Stimulated activated CD8-positive, alpha-beta memory T cell treated with anti-CD3 and anti-CD28 coated beads, Interleukin-2, amount 100 ng/mL, for 1 hour (primary cell): ENCODE measurements at regions not wholly inside any gene's neighbourhood (a gene's known extent, or its start where the extent isn't known, plus 50 kb on each side); places are given as distances from the start of the nearest gene placed in this dataset.

Source experiments
- DNase-seq, 2 donors: peaks; one replicate each; pipeline ENCODE4 v3.0.0-alpha.2; 2020; ENCODE audit warnings: low read depth in 2 of 2

DNA sequence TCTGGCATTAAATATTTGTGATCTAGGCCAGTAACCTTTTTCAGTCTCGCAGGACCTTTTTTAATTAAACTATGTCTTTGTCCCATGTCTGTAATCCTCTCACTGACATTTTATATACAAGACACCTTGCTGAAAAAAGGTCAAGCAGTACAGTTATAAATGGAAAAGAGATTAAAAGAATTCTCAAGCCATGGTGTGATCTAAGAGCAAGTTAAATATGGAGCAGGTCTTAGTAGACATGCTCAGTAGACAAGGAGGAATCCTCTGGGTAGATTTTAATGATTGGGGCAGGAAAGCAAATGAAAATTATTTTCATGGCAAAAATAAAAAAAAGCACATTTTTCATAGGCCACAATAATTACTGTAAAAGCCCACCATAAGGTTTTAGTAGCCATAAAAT lies 203.5 kb downstream of the PPP1R3A start:
- no peak for DNase-seq

DNA sequence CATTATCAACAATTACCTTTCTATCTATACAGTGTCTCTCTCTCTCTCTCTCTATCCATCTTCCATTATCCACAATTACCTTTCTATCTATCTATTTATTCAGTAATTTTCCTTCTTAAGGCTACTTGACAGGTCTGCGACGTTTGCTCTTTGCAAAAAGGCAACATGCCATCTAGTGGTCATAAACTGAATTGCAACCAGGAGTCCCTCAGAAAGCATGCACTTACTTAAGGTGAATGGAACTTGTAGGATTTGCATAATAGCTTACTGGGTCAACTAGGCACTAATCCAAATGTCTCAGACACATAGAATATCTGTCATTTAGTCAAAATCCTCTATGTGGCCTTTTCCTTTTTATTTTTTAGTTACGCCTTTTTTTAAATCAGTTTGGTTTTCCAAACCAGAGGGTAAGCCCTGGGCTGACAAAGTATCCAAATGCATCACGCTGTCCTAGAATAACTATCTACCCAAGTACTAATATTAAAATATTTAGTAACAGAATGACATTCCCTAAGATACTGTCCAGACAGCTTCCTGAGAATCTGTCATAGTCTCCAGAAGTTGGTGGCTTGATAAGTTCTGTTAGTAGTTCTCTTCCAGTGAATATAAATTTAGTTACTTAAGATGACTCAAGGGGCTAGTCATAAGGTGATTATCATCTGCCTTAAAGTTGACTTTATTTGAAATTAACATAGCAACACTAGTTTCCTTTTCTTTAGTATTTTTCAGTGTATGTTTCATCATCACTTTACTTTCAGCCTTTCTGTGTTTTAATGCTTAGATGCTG lies 208.3 kb downstream of the PPP1R3A start:
- DNase-seq = peak in 1 of 2 donors; percentile 4

DNA sequence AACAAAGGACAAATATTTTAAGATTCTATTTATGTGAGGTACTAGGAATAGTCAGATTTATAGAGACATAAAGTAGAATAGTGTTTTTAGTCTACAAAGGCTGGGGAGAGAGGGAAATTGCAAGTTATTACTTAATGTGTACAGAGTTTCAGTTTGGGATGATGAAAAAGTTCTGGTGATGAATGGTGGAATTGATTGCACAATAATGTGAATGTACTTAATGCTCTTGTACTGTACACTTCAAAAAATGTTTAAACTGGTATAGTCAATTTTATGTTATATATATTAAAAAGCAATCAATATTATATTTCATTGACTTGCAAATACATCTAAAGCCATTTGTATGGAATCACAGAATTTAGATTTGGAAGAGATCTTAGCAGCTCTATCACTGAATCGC lies 213.4 kb downstream of the PPP1R3A start:
- no peak for DNase-seq

DNA sequence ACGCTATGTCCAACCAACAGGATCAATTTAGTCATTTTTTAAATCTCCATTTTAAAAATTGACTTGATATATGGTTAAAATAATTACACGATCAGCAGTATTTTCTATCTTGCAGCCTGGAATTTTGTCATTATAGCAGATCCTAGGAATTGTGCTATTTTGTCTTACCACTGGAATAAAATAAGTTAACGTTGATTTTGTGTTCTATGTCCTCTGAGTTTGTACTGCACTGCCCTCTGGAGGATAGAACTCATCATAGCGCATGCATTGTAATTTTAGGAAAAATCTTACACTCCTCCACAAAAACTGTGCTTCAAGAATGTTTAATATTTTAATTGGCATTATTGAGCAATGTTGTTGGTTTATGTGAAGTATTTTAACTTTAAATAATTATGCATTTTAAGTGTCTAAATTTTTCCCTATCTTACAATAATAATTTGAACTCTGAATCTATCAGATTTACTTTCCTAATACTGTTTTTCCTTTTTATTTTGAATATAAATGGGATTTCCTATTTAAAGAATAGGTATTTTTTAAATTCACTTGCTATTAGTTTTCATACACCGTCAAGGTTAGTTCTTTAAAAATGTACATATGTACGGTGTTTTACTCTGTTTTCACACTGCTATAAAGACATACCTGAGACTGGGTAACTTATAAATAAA lies 220.1 kb downstream of the PPP1R3A start:
- no peak for DNase-seq

DNA sequence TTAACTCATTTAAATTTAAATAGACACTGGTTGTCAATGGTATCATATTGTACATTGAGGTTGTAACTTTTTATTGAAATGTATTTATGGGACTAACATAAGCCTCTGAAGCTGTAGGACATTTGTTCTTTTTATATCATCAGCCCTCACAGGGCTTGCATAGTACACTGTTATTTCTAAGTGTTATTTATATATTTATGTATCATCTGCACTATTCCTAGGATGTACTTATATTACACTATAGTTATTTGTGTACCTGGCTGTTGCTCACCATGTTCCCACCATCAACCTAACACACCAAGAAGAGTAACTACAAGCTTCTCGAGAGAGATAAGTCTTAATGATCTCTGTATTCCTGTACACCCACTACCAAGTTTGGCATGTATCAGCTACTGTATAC lies 224.7 kb downstream of the PPP1R3A start:
- DNase-seq = no peak

DNA sequence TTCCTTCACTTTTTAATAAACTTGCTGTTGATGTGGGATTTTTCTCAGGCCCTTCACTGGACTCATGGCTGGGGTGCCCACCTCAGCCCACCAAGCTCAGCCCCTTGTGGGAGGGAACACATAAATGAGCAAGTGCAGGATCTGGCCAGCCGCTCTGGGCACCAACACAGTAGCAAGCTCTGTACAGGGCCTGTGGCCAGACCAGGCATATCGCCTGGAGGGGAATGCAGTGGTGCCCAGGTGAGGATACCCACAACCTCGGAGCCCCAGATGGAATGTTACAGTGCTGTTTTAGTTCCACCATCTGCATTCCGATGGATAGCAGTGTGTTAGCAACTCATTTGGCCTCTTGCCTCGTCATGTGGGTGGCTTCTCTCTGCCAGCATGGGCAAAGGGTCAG lies 234.6 kb downstream of the PPP1R3A start:
- DNase-seq = no peak

- DNase-seq = no peak
Observed at GRCh38 chr7:113677811-113678210, 241.0 kb downstream of the PPP1R3A start.

DNA sequence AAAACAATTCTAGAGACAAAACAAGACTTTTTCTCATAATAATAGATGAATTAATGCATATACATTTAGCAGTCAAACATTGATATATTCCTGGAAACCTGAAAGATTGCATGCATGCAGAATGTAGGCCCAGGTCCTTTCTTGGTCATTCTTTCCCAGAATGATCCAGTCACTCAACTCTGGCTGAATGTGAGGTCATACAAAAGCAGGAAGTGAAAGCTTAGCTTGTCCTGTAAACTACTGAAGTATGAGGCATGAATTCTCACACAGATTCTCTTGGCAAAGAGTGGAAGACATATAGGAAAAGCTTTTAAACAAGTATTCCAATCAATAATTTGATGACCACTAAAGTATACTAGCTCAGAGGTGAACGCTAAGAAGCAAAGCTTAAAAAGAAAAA lies 253.9 kb downstream of the PPP1R3A start:
- no peak for DNase-seq

GRCh38 chr7:113659416-113659815 lies 259.4 kb downstream of the PPP1R3A start:
- DNase-seq = no peak

DNA sequence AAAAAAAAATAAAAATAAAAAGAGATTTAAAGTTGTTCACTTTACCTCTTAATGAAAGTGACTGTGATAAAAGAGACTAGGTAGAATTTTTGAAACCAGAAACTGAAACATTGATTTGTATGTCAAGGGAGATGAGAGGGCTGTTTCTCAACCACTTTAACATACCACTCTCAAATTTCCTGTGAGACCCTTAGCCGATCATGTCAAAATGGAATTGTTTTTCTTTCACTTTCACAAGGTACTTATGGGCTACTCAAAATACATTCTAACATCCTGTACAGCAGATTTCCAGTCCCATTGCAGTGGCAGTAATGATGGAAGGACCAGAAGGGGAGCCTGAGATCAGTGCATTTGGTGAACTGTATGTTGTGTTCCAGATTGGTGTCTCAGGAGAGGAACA lies 261.2 kb downstream of the PPP1R3A start:
- DNase-seq = no peak

DNA sequence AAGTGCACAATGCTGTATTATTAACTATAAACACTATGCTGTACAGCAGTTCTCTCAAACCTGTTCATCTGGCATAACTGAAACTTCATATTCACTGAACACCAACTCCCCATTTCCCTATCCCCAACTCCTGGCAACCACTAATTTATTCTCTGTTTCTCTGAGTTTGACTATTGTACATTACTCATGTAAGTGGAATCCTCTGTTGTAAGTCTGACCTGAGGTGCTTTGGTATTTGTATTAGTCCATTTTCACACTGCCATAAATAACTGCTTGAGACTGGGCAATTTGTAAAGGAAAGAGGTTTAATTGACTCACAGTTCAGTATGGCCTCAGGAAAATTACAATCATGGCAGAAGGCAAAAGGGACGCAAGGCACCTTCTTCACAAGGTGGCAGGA lies 266.3 kb downstream of the PPP1R3A start:
- DNase-seq = no peak

DNA sequence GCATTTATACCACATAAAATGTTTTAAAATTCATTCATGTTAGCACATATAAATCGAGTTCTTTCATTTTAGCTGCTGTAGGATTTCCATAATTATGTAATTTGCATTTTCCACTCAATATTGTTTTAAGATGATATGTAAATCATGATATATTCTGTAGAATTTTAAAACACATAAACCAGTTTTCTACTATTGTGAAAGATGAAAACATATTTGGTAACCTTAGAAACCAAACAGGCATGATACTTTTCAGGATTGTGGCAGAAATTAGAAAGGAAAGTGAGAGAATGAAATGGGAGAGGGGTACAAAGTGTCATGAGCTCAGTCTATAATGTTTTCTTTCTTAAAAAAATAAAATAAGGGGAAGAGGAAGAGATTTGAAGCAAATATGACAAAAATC lies 269.3 kb downstream of the PPP1R3A start:
- no peak for DNase-seq

GRCh38 chr7:113639221-113639620 lies 279.6 kb downstream of the PPP1R3A start:
- no peak for DNase-seq

DNA sequence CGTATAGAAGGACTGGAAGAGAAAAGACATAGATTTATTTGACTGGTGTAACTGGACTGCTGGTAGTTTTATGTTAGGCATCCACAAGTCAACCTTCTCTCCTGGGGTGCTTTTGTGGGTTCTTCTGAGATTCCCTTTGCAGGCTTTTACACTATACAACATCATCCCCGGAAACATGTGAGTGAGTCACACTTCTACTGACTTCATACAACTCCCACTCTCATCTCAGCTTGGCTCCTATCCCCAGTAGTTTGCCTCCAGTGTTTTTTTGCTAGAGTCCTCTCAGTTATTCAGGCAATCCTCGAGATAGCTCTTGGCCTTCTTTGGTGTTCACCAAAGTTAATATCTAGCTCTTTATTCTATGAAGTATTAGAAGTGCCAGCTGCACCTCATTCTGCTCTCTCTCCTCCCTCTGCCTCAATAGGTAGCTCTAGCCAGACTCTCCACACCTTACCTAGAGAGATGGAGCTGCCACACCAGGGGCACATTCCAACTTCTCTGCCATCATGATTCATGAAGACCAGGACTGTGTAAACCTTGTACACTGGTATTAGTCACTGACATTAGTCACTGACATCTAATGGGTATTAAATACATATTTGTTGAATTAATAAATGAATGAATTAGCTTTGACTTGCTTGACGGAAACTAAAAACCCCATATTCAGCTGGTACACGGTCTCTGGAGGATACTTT lies 281.9 kb downstream of the PPP1R3A start:
- DNase-seq = no peak

- no peak for DNase-seq
Observed at GRCh38 chr7:113635492-113635891, 283.3 kb downstream of the PPP1R3A start.

GRCh38 chr7:113633073-113633472 lies 285.7 kb downstream of the PPP1R3A start:
- no peak for DNase-seq

DNA sequence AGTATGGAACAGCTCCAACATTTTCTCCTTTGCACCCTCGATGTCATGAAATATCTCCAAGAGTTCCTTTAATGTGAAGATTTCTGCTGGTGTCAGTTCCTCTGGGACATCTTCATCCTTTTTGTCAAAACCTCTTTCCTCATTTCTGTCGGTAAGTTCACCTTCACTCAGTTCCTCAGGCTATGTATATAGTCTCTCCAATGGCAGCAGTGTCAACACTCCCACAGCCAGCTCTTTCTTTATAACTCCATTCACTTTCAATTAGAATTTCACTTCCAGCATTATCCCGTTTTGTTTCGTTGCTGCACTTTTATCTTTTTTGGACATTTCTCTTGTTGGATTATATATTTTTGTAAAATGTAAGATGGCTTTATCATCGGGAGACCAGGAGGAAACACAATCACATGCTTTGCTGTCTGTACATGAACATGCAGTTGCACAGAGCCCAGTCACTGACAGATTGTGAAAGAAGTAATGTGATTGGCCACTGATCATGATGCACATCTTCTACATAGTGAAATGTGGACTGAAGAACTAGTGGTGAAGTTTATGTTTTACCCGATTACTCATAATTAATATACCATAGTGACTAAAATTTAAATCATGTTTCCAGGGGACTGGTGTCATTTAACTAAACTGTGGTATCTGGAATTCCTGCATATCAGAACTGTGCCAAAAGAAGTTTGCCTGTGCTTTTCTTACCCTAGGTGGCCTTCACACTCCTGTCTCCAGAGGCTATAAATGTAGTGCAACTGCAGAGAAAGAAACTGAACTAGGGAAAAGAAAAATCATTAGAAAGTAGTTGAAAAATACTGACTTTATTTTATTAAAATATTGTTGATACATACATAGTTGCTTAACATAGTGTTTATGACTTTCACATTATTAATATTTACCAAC lies 289.6 kb downstream of the PPP1R3A start:
- no peak for DNase-seq

- no peak for DNase-seq
Observed at GRCh38 chr7:113625494-113626102, 293.2 kb downstream of the PPP1R3A start.

GRCh38 chr7:113622796-113623195 lies 296.0 kb downstream of the PPP1R3A start:
- DNase-seq = no peak

- no peak for DNase-seq
Observed at GRCh38 chr7:113610572-113610971, 308.2 kb downstream of the PPP1R3A start.

GRCh38 chr7:113608782-113609181 lies 310.0 kb downstream of the PPP1R3A start:
- no peak for DNase-seq
